NCI-H748 (cell line): ENCODE measurements at regions not wholly inside any gene's neighbourhood (a gene's known extent, or its start where the extent isn't known, plus 50 kb on each side); places are given as distances from the start of the nearest gene placed in this dataset.

Source experiments
- DNase-seq: peaks from one replicate; lab custom pipeline; 2025; ENCODE audit not compliant: unreplicated experiment; lab: John Stamatoyannopoulos, UW

GRCh38 chr1:47696737-47697441 is 259.0 kb downstream of the FOXD2 start:
- peak; percentile 85 for DNase-seq

DNA sequence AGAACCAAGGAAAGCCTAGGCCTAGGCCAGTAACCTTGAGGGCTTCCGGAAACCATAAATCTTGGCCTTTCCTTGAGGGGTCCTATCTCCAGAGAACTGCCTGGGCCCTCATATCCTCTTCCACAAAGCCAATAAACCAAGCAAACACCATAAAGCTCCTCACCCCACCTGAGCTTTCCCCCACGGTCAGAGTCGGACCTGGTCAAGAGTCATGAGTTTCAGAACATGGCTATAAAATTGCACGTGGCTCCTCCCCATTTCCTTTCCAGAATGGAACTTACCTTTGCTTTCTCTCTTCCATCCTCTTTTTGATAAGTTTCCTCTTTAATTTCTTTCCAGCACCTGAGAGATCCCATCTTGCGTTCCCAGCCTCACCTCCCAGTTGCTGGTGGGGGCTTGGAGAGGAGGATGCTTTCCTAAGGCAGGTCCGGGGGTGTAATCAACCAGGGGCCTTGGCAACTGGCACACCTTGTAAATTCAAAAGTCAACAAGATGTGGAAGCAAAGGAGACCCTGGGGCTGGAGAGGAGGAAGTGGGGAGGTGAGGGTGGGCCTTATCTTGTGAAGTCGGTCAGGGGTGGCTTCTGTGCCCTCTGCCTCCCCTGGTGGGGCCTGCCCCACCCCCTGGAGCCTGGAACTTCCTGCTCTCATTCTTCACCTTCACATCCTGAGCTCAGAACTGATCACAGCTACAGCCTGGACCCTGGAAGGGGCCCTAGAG is 259.9 kb downstream of the FOXD2 start:
- DNase-seq = no peak

DNA sequence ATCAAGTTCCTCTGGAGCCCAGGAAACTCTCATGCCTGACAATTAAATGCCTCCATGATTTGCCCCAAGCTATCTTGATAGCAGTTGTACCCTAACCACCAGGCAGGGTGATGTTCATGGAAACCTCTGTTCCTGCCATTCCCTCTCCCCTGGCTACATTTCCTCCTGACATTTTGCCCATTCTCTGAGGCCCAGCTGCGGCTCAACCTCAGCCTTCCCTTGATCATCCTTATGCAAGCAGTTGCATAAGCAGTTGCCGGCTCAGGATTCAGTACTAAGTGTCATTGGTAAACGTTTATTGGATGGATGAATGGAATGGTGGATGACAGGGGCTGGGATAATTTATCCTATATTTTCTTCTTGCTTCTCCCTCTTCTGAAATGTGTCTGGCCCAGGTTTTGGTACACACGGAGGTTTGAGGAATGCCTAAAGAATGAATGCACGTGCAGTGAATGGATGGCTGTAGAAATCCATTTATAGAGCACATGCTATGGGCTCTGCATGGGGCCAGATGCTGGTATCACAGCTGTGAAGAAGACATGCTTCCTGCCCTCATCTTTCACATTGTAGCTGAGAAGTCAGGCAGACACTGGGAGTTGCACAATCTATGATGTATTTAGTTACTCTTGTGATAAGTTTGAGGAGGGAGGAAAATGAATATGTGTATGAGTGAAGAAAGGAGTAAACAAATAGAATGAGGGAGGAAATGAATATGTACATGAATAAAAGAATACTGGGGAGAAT is 261.8 kb downstream of the FOXD2 start:
- no peak for DNase-seq

GRCh38 chr1:47701283-47701682 is 263.4 kb downstream of the FOXD2 start:
- DNase-seq = no peak

- DNase-seq = no peak
Observed at GRCh38 chr1:47701741-47702515, 264.1 kb downstream of the FOXD2 start.

GRCh38 chr1:47703156-47703825 is 265.4 kb downstream of the FOXD2 start:
- DNase-seq = no peak

DNA sequence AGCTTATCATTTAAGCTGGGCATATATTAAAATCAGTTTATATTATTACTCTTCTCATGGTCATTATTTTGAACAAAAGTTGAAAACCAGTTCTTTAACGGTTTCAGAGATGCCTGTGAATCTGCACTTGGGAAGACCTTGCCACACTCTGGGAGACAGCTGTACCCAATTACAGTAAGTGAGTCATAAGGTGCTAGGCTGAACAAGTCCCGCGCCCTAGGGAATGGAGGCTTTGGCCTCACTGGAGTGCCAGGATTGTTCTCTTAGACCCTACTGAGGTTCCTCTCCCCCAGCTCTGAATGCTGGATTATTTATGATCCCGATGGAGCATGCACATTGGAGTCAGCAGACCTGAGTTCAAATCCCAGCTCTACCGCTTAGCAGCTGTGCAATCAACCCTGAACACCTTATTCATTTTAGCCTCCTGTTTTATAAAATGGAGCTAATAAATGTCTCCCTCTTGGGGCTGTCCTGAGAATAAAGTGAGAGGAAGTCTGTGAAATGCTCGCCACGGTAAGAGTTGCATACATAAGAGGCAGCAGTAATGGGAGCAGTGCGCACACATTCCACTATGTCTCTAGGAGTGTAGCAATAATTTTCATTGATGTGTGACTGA is 266.2 kb downstream of the FOXD2 start:
- peak; percentile 40 for DNase-seq

DNA sequence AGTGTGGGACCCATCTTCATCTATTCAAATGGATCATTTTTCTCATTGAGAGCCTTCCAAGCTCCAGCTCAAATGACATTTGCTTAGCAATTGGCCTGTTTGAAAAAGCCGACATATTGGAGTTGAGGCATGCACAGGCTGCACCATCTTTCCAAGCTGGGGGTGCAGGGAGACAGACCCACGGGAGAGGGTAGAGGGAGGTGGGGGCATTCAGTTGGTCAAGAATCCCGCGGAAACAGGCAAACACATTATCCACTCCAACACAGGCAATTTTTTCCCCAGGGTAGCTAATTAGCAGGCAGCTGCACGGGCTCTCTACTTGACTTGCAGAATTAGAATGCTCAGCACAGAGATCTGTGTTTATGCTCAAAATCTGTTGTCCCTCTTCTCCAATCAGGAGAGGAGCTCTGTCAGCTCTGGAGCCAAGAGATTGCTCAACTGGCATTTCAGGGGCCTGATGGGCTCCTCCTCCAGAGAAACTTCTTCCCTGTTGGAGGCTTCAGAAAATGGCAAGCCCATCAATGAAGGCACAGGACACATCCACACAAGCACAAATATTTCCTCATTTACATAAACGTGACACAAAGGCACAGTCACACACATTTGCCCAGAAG is 267.8 kb downstream of the FOXD2 start:
- peak; percentile 96 for DNase-seq

- no peak for DNase-seq
Observed at GRCh38 chr1:47707503-47707902, 269.7 kb downstream of the FOXD2 start.

DNA sequence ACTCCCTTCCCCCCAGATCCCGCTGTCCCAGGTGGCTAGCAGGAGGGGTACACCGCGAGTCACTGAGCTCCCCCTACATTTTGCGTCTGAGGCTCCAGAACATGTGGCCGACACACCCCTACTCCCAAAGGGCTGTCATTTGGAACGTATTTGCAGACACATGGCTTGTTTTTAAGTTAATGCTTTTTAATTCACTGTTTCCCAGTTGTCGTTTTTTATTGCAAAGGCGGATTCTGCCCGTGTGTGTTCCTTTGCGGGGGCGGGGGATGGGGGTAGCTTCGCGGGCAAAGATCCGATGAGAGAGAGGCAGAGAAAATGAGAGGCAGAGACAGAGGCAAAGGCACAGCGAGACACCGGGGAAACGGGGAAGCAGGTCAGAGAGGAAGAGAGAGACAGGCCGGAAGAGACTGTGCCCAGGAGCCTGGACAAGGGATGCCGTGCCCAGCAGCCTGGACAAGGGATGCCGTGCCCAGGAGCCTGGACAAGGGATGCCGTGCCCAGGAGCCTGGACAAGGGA is 270.2 kb downstream of the FOXD2 start:
- DNase-seq = peak; percentile 22

DNA sequence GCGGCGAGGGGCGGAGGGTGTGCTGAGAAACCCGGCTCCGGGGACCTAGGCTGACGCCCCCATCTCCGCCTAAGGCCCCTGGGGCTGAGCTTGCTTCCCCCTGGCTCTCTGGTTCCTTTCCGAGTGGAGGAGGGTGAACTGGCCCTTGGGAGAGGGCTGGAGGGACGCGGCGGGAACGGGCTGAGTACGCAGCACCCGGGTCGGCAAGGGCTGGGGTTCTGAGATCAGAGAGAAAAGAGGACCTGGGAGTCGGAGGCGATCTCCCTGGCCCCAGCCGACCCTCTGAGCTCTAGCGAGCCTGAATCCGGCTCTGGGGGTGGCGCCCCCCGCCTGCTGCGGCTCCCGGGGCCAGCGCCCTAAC is 270.8 kb downstream of the FOXD2 start:
- no peak for DNase-seq

GRCh38 chr1:47709019-47709871 is 271.4 kb downstream of the FOXD2 start:
- DNase-seq = peak; percentile 94

GRCh38 chr1:47709872-47710231 is 272.0 kb downstream of the FOXD2 start:
- DNase-seq = peak; percentile 73

DNA sequence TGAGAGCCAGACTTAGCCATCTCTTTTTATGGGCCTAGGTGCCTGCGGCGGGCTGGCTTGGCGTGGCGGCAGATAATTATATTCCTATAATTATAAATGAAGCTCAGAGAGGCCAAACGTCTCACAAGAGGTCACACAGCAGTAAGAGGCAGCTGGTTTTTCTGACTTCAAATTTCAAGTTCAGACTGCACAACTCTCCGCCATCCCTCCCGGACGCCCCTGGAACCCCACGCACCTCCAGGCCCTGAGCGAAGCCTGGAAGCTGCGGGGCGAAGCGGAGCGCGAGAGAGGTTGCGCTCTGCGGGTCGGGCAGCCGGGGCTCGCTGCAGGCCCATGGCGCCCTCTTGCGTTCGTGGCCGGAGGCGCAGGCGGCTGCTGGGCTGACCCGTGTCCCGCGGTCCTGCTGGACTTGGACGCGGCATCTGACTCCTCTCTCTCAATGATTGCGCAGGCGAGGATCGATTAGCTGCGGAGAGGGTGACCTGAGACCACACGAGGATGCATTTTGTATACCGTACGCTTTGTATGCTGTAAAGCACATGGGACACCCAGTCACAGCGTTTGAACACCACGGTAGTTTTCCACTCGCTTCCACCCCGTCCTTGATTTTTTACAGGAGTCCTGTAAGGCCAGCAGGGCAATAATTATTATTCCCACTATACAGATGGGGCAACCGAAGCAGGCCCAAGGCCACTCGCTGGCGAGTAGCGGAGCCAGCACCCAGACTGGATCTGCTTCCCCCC is 272.7 kb downstream of the FOXD2 start:
- DNase-seq = peak; percentile 75
